ENCODE measurements at regions not wholly inside any gene's neighbourhood (a gene's known extent, or its start where the extent isn't known, plus 50 kb on each side); places are given as distances from the start of the nearest gene placed in this dataset.
"Not testable (repeated sequence)": the region's sequence is repeated elsewhere in the genome, so short reads cannot be mapped to it uniquely, and the experiment has no call there.

DNA sequence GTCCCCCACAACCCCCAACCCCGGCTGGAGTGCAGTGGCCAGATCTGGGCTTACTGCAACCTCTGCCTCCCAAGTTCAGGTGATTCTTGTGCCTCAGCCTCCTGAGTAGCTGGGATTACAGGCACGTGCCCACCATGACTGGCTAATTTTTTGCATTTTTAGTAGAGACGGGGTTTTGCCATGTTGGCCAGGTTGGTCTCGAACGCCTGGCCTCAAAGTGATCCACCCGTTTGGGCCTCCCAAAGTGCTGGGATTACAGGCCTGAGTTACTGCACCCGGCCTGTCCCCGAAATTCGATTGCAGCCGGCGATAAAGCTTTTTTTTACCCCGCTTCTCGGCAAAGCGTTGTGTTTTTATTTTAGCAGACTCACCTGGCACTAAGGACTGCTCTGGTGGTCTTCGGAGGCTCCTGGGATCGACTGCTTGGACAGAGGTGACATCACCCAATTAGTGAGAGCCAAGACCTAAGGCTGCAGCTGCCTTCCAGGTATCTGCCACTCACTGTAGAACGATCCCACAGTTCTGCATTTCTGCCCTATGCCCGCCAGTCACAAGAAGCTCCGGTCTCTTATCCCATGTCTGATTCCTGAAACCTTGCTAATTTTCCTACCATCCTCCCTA lies 82.2 kb upstream of the ARL4D start:
- H3K4me3 ChIP-seq: no peak overlapping the region
- H3K27ac ChIP-seq: peak overlapping the region in 1 of 21 experiments; percentile 19

DNA sequence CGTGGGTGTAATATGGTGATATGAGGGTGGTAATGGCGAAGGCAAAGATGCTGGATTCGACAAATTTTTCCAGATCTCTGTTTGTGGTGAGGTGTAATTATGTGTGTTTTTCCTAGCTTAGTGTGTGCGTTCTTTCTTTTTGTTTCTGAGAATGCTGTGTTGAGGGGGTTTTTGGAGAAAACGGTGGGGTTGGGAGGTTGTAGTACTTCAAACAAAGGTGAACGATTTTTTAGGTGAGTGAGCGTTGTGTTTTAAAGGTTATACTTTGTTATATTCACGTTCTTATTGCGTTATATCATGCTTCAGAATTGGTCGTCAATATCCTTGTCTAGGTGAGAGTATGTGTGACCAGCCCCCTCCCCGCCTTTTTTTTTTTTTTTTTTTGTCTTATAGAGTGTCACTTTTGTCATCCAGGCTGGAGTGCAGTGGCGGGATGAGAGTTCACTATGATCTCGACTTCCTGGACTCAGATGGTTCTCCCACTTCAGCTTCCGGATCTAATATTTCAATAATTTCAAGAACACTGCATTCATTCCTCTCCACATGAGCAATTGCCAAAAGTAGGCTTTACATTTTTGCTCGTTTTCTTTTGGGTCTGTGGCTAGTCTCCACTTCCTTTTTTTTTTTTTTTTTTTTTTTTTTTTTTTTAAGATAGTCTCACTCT lies 82.2 kb upstream of the RNU2-1 start:
- Histone ChIP-seq H3K27ac (no peak overlapping the region), H3K4me3 (no peak overlapping the region)

DNA sequence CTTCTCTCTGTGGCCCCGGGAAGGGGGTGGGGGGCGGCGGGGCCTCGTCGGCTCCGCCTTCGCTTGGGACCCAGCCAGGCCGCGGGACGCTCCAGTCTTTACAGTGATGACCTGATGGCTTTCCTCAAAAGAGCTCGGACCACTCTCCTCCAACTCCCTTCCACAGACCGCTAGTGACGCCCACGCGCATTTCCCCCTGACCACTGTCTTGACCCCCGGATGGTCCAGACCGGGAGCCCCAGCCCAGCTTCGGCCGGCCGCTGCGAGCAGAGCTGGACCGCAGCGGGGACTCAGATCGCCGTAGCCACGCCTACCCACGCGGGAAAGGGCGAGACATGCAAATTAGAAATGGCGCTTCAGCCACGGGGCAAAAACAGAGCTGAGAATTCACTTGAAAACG lies 81.6 kb upstream of the RNU2-1 start:
- no peak overlapping the region for H3K27ac ChIP-seq
- H3K4me3 ChIP-seq: no peak overlapping the region

DNA sequence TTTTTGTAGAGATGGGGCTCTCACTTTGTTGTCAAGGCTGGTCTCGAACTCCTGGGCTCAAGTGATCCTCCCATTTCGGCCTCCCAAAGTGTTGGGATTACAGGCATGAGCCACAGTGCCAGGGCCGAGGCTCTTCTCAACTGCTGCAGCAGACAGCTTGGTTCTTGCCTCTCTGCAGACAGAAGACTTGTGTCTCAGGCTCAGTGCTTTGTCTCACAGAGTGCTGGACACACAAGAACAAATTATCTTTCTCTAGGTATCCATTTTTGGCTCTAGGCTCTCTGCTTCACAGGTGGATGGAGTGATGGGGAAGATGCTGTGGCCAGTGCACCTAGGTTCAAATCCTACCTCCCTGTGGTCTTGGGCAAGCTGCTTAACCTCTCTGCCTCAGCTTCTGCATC lies 80.8 kb upstream of the RNU2-1 start:
- no peak overlapping the region for H3K27ac ChIP-seq
- H3K4me3 ChIP-seq: no peak overlapping the region

DNA sequence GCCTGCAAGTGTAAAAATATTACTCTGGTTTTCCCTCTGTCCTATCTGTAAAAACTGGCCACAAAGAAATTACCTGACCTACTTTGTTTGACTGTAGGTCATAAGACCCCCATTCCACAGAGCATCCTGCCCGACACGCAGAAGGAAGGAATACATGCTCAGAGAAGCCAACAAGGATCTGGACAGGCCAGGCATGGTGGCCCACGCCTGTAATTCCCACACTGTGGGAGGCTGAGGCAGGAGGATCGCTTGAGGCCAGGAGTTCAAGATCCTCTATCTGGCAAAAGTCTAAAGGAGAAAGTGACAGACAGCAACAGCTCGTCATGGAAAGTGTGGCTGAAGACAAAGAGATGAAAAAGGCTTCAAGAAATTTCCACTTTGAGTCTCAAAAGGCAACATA lies 78.2 kb upstream of the RNU2-1 start:
- no peak overlapping the region for H3K4me3 ChIP-seq
- no peak overlapping the region for H3K27ac ChIP-seq

DNA sequence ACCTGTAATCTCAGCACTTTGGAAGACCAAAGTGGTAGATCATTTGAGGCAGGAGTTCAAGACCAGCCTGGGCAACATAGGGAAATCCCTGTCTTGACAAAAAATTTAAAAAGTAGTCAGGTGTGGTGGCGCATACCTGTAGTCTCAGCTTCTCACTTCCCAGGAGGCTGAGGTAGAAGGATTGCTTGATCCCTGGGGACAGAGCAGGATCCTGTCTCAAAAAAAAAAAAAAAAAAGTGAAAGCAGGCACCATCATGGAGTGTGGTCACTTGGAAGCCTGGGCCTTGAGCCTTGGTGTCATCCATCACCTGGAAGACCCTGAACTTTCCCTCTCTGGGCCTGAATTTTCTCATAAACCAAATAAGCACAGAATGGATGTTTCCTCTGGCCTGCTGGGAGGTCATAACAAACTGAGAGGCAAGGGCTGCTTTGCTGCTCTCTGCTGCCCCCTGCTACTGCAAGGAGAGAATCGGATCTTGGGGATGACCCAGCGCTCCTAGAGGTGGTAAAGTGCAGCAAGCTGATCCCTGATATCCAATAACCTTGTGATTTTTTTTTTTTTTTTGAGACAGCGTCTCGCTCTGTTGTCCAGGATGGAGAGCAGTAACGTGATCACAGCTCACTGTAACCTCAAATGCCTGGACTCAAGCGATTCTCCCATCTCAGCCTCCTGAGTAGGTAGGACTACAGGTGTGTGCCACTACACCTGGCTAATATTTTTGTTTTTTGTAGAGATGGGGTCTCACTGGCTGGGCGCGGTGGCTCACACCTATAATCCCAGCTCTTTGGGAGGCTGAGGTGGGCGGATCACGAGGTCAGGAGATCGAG lies 75.9 kb upstream of the RNU2-1 start:
- no peak overlapping the region for H3K27ac ChIP-seq

DNA sequence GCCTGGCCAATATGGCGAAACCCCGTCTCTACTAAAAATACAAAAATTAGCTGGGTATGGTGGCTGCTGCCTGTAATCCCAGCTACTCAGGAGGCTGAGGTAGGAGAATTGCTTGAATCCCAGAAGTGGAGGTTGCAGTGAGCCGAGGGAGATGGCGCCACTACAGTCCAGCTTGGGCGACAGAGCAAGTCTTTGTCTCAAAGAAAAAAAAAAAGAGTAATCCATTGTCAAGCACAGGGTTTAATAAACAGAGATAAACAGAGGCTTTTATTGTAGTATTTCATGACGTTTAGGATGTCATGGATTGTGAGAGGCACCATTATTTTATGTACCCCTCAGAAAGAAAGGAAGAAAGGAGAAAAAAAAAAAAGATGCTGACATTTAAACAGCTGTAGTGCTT lies 75.2 kb upstream of the RNU2-1 start:
- no peak overlapping the region for H3K4me3 ChIP-seq
- no peak overlapping the region for H3K27ac ChIP-seq

More for the DNA sequence above, 75.9 kb upstream of the RNU2-1 start:
- no peak overlapping the region for H3K4me3 ChIP-seq

DNA sequence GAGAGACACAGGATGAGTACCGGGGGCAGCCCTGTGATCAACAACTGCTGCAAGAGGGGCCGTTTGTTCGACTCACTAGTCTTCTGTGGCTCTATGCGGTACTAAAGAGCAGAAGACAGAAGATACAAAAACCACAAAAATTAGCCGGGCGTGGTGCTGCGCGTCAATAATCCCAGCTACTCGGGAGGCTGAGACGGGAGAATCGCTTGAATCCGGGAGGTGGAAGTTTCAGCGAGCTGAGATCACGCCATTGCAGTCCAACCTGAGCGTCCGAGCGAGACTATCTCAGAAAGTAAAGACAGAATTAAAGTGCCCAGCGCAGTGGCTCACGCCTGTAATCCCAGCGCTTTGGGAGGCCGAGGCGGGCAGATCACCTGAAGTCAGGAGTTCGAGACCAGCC lies 71.0 kb upstream of the RNU2-1 start:
- H3K4me3 ChIP-seq, H3K27ac ChIP-seq: not testable (repeated sequence)

DNA sequence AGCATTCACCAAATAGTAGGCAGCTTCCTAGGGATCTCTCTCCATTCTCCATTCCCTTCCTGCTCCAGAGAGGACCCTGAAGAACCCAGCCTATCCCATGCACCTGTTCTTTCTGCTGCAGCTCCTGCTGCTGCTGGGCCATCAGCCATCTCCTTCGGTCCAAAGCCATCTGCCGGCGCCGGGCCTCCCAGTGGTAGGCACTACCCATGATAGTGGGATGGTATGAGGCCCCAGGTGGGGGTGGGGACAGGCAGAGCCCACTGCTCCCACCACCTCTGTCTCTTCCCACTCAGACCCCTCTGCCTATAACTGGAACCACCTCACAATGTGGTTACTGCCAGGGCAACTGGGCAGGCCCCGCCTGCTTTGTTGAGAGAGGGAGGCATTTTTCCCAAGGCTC lies 69.3 kb upstream of the RNU2-1 start:
- H3K27ac ChIP-seq: not testable (repeated sequence)

DNA sequence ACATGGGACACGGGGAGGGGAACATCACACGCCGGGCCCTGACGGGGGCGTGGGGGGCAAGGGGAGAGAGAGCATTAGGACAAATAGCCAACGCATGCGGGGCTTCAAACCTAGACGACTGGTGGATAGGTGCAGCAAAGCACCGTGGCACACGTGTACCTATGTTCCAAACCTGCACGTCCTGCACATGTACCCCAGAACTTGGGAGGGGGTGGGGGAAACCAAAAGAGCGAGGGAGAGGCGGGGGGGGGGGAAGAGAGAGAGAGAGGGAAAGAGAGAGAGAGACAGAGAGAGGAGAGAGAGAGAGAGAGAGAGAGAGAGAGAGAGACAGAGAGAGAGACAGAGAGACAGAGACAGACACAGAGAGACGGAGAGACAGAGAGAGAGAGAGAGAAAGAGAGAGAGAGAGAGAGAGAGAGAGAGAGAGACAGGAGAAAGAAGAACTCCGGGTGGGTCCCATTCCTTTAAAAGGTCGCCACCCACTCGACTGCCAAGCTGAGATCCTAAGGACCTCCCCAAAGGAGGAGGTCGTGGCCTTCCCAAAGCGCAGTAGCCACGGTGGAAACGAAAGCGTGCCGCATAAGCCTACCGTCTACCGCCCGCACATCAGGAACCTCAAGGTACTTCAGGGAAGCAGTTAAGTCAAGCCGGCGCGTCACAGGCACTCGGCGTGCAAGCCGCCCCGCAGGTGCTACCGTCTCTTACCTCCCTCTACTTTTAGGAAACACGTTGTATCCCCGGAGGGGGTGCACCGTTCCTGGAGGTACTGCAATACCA lies 65.7 kb upstream of the RNU2-1 start:
- H3K27ac ChIP-seq, H3K4me3 ChIP-seq: not testable (repeated sequence)

More for the DNA sequence above, 69.3 kb upstream of the RNU2-1 start:
- not testable (repeated sequence) for H3K4me3 ChIP-seq

DNA sequence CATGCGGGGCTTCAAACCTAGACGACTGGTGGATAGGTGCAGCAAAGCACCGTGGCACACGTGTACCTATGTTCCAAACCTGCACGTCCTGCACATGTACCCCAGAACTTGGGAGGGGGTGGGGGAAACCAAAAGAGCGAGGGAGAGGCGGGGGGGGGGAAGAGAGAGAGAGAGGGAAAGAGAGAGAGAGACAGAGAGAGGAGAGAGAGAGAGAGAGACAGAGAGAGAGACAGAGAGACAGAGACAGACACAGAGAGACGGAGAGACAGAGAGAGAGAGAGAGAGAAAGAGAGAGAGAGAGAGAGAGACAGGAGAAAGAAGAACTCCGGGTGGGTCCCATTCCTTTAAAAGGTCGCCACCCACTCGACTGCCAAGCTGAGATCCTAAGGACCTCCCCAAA lies 55.9 kb upstream of the RNU2-1 start:
- not testable (repeated sequence) for H3K27ac ChIP-seq, H3K4me3 ChIP-seq

DNA sequence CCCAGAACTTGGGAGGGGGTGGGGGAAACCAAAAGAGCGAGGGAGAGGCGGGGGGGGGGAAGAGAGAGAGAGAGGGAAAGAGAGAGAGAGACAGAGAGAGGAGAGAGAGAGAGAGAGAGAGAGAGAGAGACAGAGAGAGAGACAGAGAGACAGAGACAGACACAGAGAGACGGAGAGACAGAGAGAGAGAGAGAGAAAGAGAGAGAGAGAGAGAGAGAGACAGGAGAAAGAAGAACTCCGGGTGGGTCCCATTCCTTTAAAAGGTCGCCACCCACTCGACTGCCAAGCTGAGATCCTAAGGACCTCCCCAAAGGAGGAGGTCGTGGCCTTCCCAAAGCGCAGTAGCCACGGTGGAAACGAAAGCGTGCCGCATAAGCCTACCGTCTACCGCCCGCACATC lies 49.8 kb upstream of the RNU2-1 start:
- not testable (repeated sequence) for H3K4me3 ChIP-seq, H3K27ac ChIP-seq

All from skin epidermis (tissue), 12 donors.